Colonic mucosa (tissue), 4 donors: ENCODE measurements at regions not wholly inside any gene's neighbourhood (a gene's known extent, or its start where the extent isn't known, plus 50 kb on each side); places are given as distances from the start of the nearest gene placed in this dataset.
"Not testable (repeated sequence)": the region's sequence is repeated elsewhere in the genome, so short reads cannot be mapped to it uniquely, and the experiment has no call there.

Source experiments
- DNase-seq: peaks from one replicate; pipeline ENCODE4 v3.0.0-alpha.2; 2020
- H3K27ac ChIP-seq: fragments of 200-600 bp; one replicate; pipeline ENCODE4 v1.8.0; 2021
- H3K27me3 ChIP-seq: fragments of 200-600 bp; one replicate; pipeline ENCODE4 v1.8.0; 2021
- H3K36me3 ChIP-seq: fragments of 200-600 bp; one replicate; pipeline ENCODE4 v1.8.0; 2021
- H3K4me1 ChIP-seq: fragments of 200-600 bp; one replicate; pipeline ENCODE4 v1.8.0; 2021; ENCODE audit warnings: mild to moderate bottlenecking
- H3K4me3 ChIP-seq: fragments of 200-600 bp; one replicate; pipeline ENCODE4 v1.8.0; 2021
- H3K9ac ChIP-seq, 2 donors: one replicate each; pipeline ENCODE4 v1.7.0; 2013; ENCODE audit warnings: control low read depth in 2 of 2, low read depth in 2 of 2, low read length in 2 of 2
- H3K9me3 ChIP-seq: fragments of 200-600 bp; one replicate; pipeline ENCODE4 v1.8.0; 2021
- CTCF ChIP-seq: fragments of 200-600 bp; IDR thresholded peaks from one replicate; pipeline ENCODE4 v1.8.0; 2022; ENCODE audit warnings: antibody characterized with exemption, mild to moderate bottlenecking
- intact Hi-C: fragments of 100-400 bp; cut with DNase I; formaldehyde crosslinking; loops from one replicate; pipeline ENCODE4 v1.14.1; 2022
- donor health status: healthy.
- donor health status: DM: no; HTN: no; CAD: no.
- donor health status: DM: no; HTN: no; CAD: no.

GRCh38 chr21:20220586-20220985 is 777.6 kb upstream of the NCAM2 start:
- no peaks in the 10 kb centered on the region for H3K36me3 ChIP-seq

DNA sequence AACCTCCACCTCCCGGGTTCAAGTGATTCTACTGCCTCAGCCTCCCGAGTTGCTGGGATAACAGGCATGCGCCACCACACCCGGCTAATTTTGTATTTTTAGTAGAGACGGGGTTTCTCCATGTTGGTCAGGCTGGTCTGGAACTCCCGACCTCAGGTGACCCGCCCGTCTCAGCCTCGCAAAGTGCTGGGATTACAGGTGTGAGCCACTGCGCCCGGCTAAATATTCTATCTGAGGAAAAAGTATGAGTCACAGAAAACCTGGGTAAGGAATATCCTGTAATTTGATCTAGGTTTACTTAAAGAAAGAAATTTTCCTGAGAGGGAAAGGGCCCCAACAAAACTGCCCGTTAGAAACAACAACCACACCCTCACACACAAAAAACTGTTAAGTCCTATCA is 776.2 kb upstream of the NCAM2 start:
- intact Hi-C loops, H3K9ac ChIP-seq, H3K4me1 ChIP-seq, H3K36me3 ChIP-seq, H3K27ac ChIP-seq, H3K9me3 ChIP-seq, H3K27me3 ChIP-seq, DNase-seq, H3K4me3 ChIP-seq: not testable (repeated sequence)

More at GRCh38 chr21:20220586-20220985, 777.6 kb upstream of the NCAM2 start:
- intact Hi-C loops = no loop called here
- H3K9ac ChIP-seq = no peak overlapping the region
- no peak for DNase-seq
- H3K4me3 ChIP-seq = no peak overlapping the region
- H3K4me1 ChIP-seq = no peaks in the 10 kb centered on the region
- TF ChIP-seq CTCF = no peak
- no peak overlapping the region for H3K27ac ChIP-seq
- no peaks in the 10 kb centered on the region for H3K27me3 ChIP-seq
- H3K9me3 ChIP-seq = no peaks in the 10 kb centered on the region

- H3K9ac ChIP-seq, intact Hi-C loops, H3K27ac ChIP-seq, H3K9me3 ChIP-seq, H3K4me3 ChIP-seq, H3K4me1 ChIP-seq, DNase-seq, H3K36me3 ChIP-seq, H3K27me3 ChIP-seq: not testable (repeated sequence)
Measured at GRCh38 chr21:20236649-20237048, 761.6 kb upstream of the NCAM2 start.

DNA sequence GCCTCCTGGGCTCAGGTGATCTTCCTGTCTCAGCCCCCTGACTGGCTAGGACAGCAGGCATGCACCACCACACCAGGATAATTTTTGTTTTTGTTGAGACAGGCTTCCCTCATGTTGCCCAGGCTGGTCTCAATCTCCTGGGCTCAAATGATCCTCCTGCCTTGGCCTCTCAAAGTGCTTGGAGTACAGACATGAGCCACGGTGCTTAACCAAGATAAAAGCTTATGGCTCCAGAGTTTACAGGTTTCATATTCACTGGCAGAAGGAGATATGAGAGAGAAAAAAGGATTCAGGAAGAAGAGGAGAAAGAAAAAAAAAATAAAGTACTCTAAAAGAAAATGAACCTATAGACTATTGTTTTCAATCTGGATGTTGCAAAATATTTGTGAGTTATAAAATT is 748.8 kb upstream of the NCAM2 start:
- intact Hi-C loops = no loop called here
- TF ChIP-seq CTCF = no peak

GRCh38 chr21:20250337-20250736 is 747.9 kb upstream of the NCAM2 start:
- no peak for TF ChIP-seq CTCF
- intact Hi-C loops = no loop called here
- no peak for DNase-seq
- Histone ChIP-seq H3K9ac (no peak overlapping the region), H3K27me3 (no peaks in the 10 kb centered on the region), H3K4me3 (no peak overlapping the region), H3K4me1 (no peaks in the 10 kb centered on the region), H3K27ac (no peak overlapping the region), H3K36me3 (no peaks in the 10 kb centered on the region), H3K9me3 (no peaks in the 10 kb centered on the region)

More for the DNA sequence above, 748.8 kb upstream of the NCAM2 start:
- Histone ChIP-seq H3K9me3 (no peaks in the 10 kb centered on the region), H3K4me3 (no peak overlapping the region), H3K27me3 (no peaks in the 10 kb centered on the region), H3K9ac (no peak overlapping the region), H3K27ac (no peak overlapping the region), H3K4me1 (no peaks in the 10 kb centered on the region), H3K36me3 (no peaks in the 10 kb centered on the region)
- DNase-seq = no peak

DNA sequence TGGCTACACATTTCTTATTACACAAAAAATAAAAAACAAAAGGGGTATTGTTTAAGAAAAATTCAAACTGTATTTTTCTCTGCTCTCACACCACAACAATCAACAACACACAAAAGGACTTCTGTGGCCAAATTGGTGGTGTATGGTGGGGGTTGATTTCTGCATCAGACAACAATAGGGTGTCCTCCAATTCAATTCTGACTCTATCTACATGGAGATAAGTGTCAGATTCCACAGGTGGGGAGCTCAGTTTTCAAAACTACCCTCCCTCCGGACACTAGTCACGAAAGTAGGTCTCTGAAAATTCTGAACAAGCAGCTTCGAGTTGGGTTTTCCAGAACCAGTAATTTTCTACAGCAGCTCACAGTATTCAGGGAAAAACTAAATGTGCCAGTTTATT is 744.9 kb upstream of the NCAM2 start:
- Histone ChIP-seq H3K27me3 (no peaks in the 10 kb centered on the region), H3K4me3 (no peak overlapping the region), H3K9ac (no peak overlapping the region), H3K36me3 (no peaks in the 10 kb centered on the region), H3K27ac (no peak overlapping the region), H3K4me1 (no peaks in the 10 kb centered on the region), H3K9me3 (no peaks in the 10 kb centered on the region)
- TF ChIP-seq CTCF = no peak
- DNase-seq = no peak
- intact Hi-C loops = no loop called here

DNA sequence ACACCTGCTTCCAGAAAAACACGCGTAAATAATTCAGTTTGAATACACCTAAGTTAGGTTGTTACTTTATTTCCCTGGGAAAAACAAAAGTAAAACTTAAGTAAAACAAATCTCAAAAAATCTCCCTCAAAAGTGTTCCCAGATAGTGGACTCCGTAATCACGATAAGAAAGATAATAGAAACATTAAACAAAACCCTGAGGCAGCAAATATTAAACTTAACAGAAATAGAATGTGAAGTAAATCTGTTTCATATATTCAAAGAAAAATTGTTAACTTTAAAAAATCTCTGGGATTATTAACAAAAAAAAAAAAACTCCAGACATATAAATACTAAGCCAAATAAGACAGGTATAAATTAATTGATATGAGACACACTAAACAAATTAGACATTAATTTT is 743.2 kb upstream of the NCAM2 start:
- H3K4me3 ChIP-seq = no peak overlapping the region
- no peaks in the 10 kb centered on the region for H3K27me3 ChIP-seq
- no peaks in the 10 kb centered on the region for H3K9me3 ChIP-seq
- no peak overlapping the region for H3K9ac ChIP-seq
- H3K27ac ChIP-seq = no peak overlapping the region
- no peaks in the 10 kb centered on the region for H3K36me3 ChIP-seq
- no peak for TF ChIP-seq CTCF
- intact Hi-C loops = no loop called here
- no peaks in the 10 kb centered on the region for H3K4me1 ChIP-seq
- no peak for DNase-seq
